Dendritic cell treated with granulocyte-macrophage colony-stimulating factor and Interleukin-4, amounts not matched to agents 40 ng/mL and 50 ng/mL, for 4 days (primary cell): ENCODE measurements at regions not wholly inside any gene's neighbourhood (a gene's known extent, or its start where the extent isn't known, plus 50 kb on each side); places are given as distances from the start of the nearest gene placed in this dataset.

Source experiments
- H3K27ac Mint-ChIP-seq: one replicate; pipeline ENCODE4 v1.8.0; 2022; ENCODE audit warnings: mild to moderate bottlenecking, mixed read lengths
- H3K27me3 Mint-ChIP-seq: one replicate; pipeline ENCODE4 v1.8.0; 2022; ENCODE audit warnings: mild to moderate bottlenecking, mixed read lengths
- H3K36me3 Mint-ChIP-seq: one replicate; pipeline ENCODE4 v1.8.0; 2022; ENCODE audit warnings: low read depth, mixed read lengths
- H3K4me1 Mint-ChIP-seq: one replicate; pipeline ENCODE4 v1.8.0; 2022; ENCODE audit warnings: low read depth, mixed read lengths
- H3K4me3 Mint-ChIP-seq: one replicate; pipeline ENCODE4 v1.8.0; 2022; ENCODE audit warnings: mild to moderate bottlenecking, moderate library complexity, mixed read lengths
- H3K9me3 Mint-ChIP-seq: one replicate; pipeline ENCODE4 v1.8.0; 2022; ENCODE audit warnings: mixed read lengths
- intact Hi-C: fragments of 100-400 bp; cut with micrococcal nuclease; formaldehyde crosslinking; loops from one replicate; pipeline ENCODE4 v1.15.0; 2022

DNA sequence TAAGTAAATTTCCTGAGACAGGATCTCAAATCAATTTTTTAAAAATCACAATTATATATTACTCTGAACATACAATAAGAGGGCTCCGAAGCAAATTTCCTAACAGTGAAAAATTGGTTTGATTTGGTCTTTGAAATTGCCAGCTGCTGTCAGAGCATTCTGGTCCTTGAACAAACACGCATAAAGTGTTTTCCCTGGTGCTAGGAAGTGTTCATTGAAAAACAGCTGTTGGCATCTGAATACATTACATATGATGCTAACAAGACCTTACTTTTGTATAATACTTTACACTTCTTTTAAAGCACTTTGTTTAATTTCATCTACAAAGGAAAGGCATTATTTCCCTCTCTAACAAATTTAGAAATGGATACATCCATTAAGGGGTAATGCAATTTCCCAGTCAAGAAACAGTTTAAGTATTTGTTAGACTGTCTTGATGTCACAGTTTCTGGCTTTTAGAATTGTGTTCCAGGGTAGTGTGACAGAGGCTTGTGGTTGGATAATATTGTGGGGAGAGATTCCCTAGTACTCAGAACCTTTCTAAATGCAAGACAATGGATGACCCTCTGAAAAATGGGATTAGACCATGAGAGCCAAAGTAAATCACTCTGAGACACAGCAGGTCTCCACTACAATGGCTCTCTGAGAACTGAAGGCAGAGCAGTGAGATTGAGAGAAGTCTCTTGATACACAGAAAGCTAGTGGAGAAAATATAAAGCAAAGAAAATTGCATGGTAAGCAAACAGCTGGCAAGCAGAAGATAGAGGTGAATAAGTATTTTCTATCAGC is 299.0 kb downstream of the TRIB2 start:
- intact Hi-C loops, result no loop called here
- no peaks in the 10 kb centered on the region for H3K4me1 Mint-ChIP-seq
- no peaks in the 10 kb centered on the region for H3K36me3 Mint-ChIP-seq
- H3K4me3 Mint-ChIP-seq, result no peak overlapping the region
- H3K27me3 Mint-ChIP-seq, result peaks cover 7% of the 10 kb centered on the region
- H3K9me3 Mint-ChIP-seq, result no peaks in the 10 kb centered on the region
- no peak overlapping the region for H3K27ac Mint-ChIP-seq

DNA sequence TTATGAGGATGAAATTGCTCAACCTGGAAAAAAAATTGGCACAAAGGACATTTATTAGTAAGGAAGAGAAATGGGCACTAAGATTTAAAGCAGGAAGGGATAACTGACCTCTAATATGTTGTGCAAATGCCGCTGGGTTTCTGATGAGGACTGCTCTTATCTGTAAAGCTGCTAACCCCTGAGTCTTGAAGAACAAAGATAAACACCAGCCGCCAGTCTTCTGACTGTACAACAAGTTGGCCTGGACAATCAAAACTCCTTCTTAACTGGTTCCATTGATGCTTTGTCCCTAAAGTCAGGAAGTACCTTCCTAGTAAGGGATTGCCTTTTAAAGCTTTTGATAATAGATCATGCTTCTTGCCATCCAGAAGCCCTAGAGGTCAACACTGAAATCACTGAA is 301.8 kb downstream of the TRIB2 start:
- Mint-ChIP-seq H3K27me3 (peaks cover 5% of the 10 kb centered on the region), H3K36me3 (no peaks in the 10 kb centered on the region)
- intact Hi-C loops, result no loop called here

DNA sequence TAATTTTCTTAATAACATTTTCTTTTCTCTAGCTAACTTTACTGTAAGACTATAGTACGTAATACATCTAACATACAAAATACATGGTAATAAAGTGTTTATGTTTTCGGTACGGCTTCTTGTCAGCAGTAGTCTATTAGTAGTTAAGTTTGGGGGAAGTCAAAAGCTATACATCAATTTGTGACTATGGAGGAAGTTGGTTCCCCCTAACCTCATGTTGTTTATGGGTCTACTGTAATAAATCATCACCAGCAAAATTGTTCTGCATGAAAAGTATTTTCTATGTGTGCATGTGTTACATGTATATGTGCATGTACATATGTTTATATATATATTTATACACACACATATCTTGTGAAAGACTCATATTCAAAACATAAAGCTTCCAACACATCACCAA is 303.0 kb downstream of the TRIB2 start:
- Mint-ChIP-seq H3K4me3 (no peak overlapping the region), H3K27ac (no peak overlapping the region), H3K36me3 (no peaks in the 10 kb centered on the region), H3K27me3 (peaks cover 2% of the 10 kb centered on the region), H3K9me3 (no peaks in the 10 kb centered on the region), H3K4me1 (no peaks in the 10 kb centered on the region)
- intact Hi-C loops, result no loop called here

More for the DNA sequence above, 301.8 kb downstream of the TRIB2 start:
- Mint-ChIP-seq H3K27ac (no peak overlapping the region), H3K4me1 (no peaks in the 10 kb centered on the region), H3K4me3 (no peak overlapping the region), H3K9me3 (no peaks in the 10 kb centered on the region)

DNA sequence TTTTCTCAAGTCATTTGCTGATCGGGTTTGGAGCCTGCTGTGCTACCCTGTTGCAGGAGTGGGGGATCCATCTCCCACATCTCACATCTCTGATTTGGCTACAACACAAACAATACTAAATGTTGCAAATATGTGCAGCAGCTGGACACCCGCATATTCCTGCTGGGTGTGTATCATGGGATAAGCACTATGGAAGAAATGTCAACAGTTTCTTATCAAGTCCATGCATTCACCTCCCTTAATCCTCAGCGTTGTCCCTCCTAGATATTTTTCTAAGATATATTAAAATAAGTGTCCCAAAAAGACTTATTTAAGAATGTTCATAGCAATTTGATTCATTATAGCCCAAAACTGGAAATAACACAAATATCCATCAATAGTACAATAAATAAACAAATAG is 303.7 kb downstream of the TRIB2 start:
- H3K9me3 Mint-ChIP-seq, result no peaks in the 10 kb centered on the region
- H3K4me1 Mint-ChIP-seq, result no peaks in the 10 kb centered on the region
- H3K27me3 Mint-ChIP-seq, result peaks cover 2% of the 10 kb centered on the region
- H3K36me3 Mint-ChIP-seq, result no peaks in the 10 kb centered on the region
- no peak overlapping the region for H3K4me3 Mint-ChIP-seq
- H3K27ac Mint-ChIP-seq, result no peak overlapping the region
- intact Hi-C loops, result no loop called here

DNA sequence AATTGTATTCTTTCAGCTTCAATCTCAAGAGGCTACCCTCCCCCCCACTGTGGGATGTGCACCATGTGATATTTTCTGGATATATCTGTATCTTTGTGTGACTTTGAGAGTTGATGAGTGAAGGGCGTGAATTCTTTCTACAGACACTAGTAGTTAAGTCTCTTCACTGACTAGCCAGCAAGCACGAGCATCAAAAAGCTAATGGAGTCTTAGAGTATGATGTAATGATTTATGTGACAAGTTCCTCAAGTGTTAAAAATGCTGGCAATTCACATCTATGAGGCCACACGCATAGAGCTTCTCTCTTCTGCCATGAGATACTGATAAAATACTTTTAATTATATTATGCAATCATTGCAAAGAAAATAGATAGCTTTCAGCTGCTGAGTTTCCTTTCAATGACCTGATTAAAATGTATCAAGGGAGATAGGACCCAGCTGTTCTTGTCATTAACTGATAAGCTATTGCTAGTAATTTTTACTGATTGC is 304.8 kb downstream of the TRIB2 start:
- H3K9me3 Mint-ChIP-seq, result no peaks in the 10 kb centered on the region

DNA sequence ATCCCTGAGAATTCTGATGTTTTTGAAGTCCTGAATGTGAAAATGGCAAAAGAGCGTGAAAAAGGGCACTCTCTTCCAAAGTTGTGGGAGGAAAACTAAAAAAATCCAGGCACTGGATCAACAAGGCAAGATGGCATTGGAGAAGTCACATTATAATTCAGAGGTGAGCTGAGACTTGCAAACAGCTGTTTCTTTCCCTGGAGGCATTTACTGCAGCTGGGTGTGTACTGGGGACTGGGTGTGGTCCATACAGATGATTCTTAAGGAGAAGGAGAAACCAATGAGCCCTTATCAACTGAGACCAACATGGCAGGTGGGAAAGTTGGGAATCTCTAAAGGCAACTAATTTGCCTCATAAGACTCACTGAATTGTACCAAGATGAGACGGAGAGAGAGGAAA is 313.9 kb downstream of the TRIB2 start:
- Mint-ChIP-seq H3K36me3 (no peaks in the 10 kb centered on the region), H3K27me3 (no peaks in the 10 kb centered on the region), H3K27ac (no peak overlapping the region), H3K4me1 (no peaks in the 10 kb centered on the region), H3K4me3 (no peak overlapping the region), H3K9me3 (no peaks in the 10 kb centered on the region)
- intact Hi-C loops, result no loop called here

More for the DNA sequence above, 304.8 kb downstream of the TRIB2 start:
- Mint-ChIP-seq H3K4me1 (no peaks in the 10 kb centered on the region), H3K27ac (no peak overlapping the region), H3K36me3 (no peaks in the 10 kb centered on the region), H3K27me3 (peaks cover 2% of the 10 kb centered on the region), H3K4me3 (no peak overlapping the region)
- intact Hi-C loops, result no loop called here

DNA sequence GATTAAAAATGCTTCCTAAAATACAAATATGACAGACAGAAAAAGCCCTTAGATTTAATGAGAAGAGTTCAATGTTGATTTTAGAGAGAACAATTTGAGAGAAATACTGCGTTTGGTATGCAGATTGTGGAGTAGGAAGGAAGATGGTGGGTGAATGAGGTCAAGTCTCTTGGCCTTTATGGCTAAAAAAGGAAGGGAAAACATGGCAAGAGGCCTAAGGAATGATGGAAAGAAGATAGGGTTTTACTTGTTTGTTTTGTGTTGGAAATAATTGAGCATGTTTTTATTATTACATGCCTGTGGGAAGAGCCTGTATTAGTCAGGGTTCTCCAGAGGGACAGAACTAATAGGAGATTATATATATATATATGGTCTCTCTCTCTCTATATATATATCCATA is 318.1 kb downstream of the TRIB2 start:
- no peak overlapping the region for H3K4me3 Mint-ChIP-seq
- H3K27me3 Mint-ChIP-seq, result no peaks in the 10 kb centered on the region
- no peak overlapping the region for H3K27ac Mint-ChIP-seq
- H3K4me1 Mint-ChIP-seq, result no peaks in the 10 kb centered on the region
- no peaks in the 10 kb centered on the region for H3K9me3 Mint-ChIP-seq
- intact Hi-C loops, result no loop called here
- no peaks in the 10 kb centered on the region for H3K36me3 Mint-ChIP-seq

DNA sequence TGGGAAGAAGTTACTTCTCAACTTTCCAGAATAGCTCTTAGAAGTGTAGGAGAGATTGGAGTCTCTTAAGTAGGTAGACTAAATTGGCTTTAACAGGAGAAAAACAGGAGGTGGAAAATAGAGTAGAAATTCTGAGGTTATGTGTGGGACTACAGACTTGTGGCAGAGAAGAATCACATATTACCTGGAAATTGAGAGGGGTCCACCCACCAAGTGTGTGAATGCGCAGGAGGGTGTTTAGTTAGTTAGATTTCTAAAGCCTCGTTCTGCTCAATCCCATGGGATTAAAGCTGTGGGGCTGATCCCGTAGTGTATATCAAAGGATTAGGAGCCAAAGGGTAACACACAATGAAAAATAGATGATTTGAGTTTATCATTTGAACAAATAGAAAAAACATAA is 319.1 kb downstream of the TRIB2 start:
- no peak overlapping the region for H3K27ac Mint-ChIP-seq
- H3K36me3 Mint-ChIP-seq, result no peaks in the 10 kb centered on the region

DNA sequence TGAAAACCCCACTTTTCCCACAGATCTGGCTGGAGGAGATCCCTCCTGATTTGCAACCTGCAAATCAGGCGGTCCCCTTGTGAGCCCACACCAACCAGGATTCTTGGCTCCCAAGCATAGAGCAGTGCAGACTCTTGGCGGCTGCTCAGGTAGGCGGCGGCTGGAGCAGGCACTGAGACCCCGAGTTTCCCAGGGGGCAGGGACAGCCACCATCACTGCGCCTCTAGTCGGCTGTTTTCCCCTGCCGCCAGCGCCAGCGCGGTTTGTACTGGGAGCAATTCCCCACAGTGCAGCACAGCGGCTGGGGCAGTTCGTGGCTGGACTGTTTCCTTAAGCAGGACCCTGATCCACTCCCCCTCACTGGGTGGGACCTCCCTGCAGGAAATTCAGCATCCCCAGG is 323.3 kb downstream of the TRIB2 start:
- Mint-ChIP-seq H3K27ac (no peak overlapping the region), H3K36me3 (no peaks in the 10 kb centered on the region), H3K27me3 (peaks cover 4% of the 10 kb centered on the region), H3K4me3 (no peak overlapping the region), H3K4me1 (no peaks in the 10 kb centered on the region), H3K9me3 (peaks cover 15% of the 10 kb centered on the region)
- intact Hi-C loops, result no loop called here

More for the DNA sequence above, 319.1 kb downstream of the TRIB2 start:
- intact Hi-C loops, result no loop called here
- Mint-ChIP-seq H3K27me3 (no peaks in the 10 kb centered on the region), H3K4me1 (no peaks in the 10 kb centered on the region), H3K9me3 (peaks cover 5% of the 10 kb centered on the region), H3K4me3 (no peak overlapping the region)

DNA sequence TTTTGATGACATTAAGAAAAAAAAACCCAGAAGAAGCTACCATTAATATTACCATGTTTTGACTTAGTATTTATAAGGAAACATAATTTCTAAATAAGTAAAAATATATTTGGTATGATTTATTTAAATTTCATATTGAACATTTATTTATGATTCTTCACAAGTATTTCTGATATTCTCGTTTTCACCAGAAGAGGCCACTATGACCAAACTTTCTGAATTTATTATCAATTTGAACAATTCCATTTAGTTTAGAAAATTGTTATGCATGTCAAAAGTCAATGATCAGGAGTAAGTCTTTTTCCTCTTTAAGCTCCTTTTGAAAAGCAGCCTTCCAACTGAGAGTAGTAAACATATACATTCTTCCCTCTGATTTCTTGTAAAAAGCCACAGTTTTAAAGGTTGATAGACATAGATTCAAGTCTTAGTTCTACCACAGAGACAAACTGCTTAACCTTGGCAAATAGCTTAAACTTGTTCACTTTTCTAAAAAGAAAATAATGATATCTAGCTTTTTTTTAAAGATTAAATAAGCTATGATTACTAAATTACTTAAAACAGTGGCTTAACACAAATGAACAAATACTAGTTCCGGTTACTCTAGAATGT is 329.9 kb downstream of the TRIB2 start:
- Mint-ChIP-seq H3K27ac (no peak overlapping the region), H3K27me3 (peaks cover 4% of the 10 kb centered on the region), H3K4me1 (no peaks in the 10 kb centered on the region), H3K4me3 (no peak overlapping the region), H3K36me3 (no peaks in the 10 kb centered on the region), H3K9me3 (peaks cover 1% of the 10 kb centered on the region)
- intact Hi-C loops, result no loop called here

DNA sequence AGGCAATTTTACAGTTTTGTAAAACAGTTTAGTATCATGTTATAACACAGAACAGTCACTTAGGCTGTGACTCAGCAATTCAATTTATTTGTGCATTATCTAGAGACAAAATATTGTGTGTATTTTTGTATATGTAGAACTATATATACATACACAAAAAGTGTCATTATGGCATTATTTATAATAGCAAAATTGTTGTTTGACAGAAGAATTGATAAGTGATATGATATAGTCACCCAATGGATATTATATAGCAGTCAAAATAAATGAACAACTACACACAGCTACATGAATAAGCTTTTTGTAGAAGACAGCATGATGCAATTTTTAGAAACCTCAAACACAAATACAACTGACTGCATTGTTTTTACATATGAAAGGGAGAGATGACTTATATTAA is 334.0 kb downstream of the TRIB2 start:
- Mint-ChIP-seq H3K27ac (no peak overlapping the region), H3K4me1 (no peaks in the 10 kb centered on the region), H3K27me3 (no peaks in the 10 kb centered on the region), H3K9me3 (no peaks in the 10 kb centered on the region), H3K36me3 (no peaks in the 10 kb centered on the region), H3K4me3 (no peak overlapping the region)
- intact Hi-C loops, result no loop called here

DNA sequence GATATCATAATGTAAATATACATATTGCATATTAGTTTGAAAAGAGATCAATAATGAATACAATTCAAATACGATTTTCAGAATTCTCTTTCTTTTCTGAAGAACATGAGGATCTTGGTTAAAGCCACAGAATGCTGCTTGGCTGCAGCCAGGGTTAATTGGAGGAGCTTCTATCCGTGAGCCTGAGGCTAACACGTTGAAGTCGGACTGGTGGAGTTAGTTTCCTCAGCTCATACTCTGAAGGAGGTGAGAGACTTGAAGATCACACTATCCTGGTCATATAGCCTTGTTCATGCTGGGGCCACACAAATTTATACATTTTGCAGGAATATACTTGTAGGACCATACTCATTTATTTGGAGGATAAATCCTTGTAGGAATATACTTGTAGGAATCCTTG is 335.8 kb downstream of the TRIB2 start:
- intact Hi-C loops, result no loop called here
- no peak overlapping the region for H3K27ac Mint-ChIP-seq
- no peaks in the 10 kb centered on the region for H3K36me3 Mint-ChIP-seq
- no peaks in the 10 kb centered on the region for H3K27me3 Mint-ChIP-seq
- H3K4me1 Mint-ChIP-seq, result no peaks in the 10 kb centered on the region
- no peak overlapping the region for H3K4me3 Mint-ChIP-seq
- no peaks in the 10 kb centered on the region for H3K9me3 Mint-ChIP-seq

DNA sequence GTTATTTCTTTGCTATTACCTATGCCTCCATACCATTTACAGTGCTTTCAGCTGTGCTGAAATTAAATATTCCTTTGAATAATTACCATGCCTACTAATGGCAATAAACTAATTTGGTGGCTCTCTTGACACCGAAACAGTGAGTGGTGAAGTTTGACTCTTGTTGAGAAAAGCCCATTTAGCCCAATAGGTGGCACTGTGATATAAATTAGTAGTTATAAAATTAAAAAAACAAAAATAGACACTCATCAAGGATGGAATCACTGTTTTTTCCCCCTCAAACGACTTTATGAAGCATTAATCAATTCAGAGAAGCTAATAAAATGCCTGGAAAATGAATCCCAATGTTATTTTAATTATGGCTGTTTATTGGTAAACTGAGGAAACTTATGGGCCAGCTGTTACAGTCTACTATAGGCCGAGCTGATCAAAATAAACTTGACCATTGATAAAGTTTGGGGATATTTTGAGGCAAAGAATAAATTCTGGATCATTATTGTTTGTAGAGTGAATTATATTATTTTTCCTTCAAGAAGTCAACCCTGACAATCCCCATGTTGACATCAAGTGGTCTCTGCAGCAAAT is 339.6 kb downstream of the TRIB2 start:
- intact Hi-C loops, result no loop called here
- Mint-ChIP-seq H3K4me1 (no peaks in the 10 kb centered on the region), H3K27me3 (no peaks in the 10 kb centered on the region), H3K36me3 (no peaks in the 10 kb centered on the region), H3K27ac (no peak overlapping the region), H3K4me3 (no peak overlapping the region), H3K9me3 (no peaks in the 10 kb centered on the region)

DNA sequence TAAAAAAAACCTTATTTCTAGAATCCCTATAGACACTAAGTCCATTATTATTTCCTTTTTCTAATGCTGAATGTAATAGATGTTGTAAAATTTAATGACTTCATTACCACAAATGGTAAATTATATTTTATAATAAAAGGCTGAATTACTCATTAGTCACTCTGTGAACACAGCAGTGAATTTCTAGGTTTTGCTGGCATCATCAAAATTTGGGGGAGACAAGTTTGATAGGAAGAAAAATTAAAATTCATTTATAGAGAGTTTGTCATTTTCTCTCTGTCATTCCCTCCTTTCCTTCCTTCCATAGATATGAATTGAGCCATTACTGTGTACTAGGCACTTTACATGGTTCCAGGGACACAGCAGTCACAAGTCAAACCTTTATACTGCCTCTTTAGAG is 340.9 kb downstream of the TRIB2 start:
- H3K9me3 Mint-ChIP-seq, result no peaks in the 10 kb centered on the region
- no peaks in the 10 kb centered on the region for H3K36me3 Mint-ChIP-seq
- no peaks in the 10 kb centered on the region for H3K27me3 Mint-ChIP-seq
- H3K27ac Mint-ChIP-seq, result no peak overlapping the region
- H3K4me3 Mint-ChIP-seq, result no peak overlapping the region
- intact Hi-C loops, result no loop called here
- no peaks in the 10 kb centered on the region for H3K4me1 Mint-ChIP-seq
